CD4-positive, alpha-beta T cell treated with Interleukin-6 for 4 hours (primary cell): ENCODE measurements at regions not wholly inside any gene's neighbourhood (a gene's known extent, or its start where the extent isn't known, plus 50 kb on each side); places are given as distances from the start of the nearest gene placed in this dataset.
"Not testable (repeated sequence)": the region's sequence is repeated elsewhere in the genome, so short reads cannot be mapped to it uniquely, and the experiment has no call there.

Experiments used
- DNase-seq: peaks from one replicate; pipeline ENCODE4 v3.0.0-alpha.2; 2020; ENCODE audit warnings: mixed read lengths

GRCh38 chr1:147103416-147104155 lies 68.7 kb downstream of the PRKAB2 start:
- DNase-seq, result not testable (repeated sequence)

GRCh38 chr1:147099192-147099591 lies 73.1 kb downstream of the PRKAB2 start:
- no peak for DNase-seq

- DNase-seq, result not testable (repeated sequence)
Observed at GRCh38 chr1:147098338-147098973, 73.8 kb downstream of the PRKAB2 start.

DNA sequence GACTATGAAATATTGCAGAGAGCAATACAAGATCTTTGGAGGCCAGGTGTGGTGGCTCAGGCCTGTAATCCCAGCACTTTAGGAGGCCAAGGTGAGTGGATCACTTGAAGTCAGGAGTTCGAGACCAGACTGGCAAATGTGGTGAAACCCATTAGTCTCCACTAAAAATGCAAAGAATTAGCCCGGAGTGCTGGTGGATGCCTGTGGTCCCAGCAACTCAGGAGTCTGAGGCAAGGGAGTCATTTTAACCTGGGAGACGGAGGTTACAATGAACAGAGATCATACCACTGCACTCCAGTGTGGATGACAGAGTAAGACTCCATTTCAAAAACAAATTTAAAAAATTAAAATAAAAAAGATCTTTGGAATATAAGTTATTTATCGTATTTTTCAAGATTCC lies 76.6 kb downstream of the PRKAB2 start:
- DNase-seq, result no peak

GRCh38 chr1:147091801-147092200 lies 80.5 kb downstream of the PRKAB2 start:
- no peak for DNase-seq

GRCh38 chr1:147089457-147089856 lies 82.8 kb downstream of the PRKAB2 start:
- no peak for DNase-seq

DNA sequence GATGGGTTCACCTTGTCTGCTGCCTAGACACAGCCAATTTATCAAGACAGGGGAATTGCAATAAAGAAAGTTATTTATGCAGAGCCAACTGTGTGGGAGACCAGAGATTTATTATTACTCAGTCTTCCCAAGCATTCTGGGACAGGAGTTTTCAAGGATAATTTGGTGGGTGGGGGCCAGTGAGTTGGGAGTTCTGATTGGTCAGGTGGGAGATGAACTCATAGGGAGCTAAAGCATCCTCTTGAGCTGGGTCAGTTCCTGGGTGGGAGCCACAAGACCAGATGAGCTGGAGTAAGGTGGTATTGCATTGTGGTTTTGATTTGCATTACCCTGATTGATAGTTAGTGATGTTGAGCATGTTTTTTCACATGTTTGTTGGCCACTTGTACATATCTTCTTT lies 86.1 kb downstream of the PRKAB2 start:
- DNase-seq, result no peak

- DNase-seq, result peak; percentile 48
Observed at GRCh38 chr1:147084273-147085096, 87.8 kb downstream of the PRKAB2 start.

DNA sequence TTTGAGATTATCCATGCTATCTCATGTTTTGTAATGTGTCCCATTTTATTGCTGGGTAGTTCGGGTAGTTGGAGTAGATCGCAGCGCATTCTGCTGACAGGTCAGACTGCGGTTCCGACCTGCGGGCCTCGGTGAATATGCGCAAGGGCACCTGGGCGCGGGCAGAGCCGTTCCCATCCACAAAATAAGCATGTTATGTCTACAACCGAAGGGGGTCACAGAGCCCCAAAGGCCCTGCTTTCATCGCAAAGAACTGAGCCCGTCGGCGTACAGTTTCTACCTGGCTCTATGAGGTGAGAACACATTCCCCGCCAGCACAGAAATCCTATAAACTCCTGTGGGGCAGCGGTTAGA lies 88.4 kb downstream of the PRKAB2 start:
- no peak for DNase-seq

DNA sequence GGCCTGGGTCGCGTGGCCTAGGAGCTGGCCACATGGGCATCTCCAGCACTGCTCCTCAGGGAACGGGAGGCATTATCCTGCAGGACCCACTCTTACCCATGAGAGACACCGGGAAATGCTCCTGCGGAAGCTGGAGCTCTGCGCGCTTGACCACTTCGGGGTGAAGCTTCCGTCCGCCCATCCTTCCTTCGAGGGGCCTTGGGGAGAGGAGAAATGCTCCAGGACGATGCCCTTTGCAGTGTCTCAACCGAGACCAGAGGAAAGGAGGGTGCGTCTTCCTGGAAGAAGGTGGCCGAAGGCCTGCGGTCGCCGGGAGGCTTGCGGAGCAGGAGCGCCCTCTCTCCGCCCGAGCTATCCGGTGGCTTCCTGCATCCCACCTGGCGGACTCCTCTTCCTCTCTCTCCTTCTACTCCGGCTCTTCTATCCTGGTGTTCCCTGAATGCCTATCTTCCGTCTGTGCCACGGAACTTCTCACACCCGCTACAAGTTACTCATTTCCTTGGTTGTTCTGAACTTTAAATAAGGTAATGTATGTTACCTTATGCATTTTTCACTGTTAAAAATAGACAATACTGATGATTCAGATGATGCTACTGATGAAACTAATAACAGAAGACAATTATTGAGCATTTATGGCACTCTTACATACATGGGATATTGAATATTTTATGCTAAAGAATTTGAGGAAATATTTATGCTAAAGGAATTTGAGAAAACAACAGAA lies 91.4 kb downstream of the PRKAB2 start:
- no peak for DNase-seq

- no peak for DNase-seq
Observed at GRCh38 chr1:147080006-147080661, 92.1 kb downstream of the PRKAB2 start.

- DNase-seq, result no peak
Observed at GRCh38 chr1:147079400-147080005, 92.8 kb downstream of the PRKAB2 start.

- no peak for DNase-seq
Observed at GRCh38 chr1:147078606-147079399, 93.5 kb downstream of the PRKAB2 start.

DNA sequence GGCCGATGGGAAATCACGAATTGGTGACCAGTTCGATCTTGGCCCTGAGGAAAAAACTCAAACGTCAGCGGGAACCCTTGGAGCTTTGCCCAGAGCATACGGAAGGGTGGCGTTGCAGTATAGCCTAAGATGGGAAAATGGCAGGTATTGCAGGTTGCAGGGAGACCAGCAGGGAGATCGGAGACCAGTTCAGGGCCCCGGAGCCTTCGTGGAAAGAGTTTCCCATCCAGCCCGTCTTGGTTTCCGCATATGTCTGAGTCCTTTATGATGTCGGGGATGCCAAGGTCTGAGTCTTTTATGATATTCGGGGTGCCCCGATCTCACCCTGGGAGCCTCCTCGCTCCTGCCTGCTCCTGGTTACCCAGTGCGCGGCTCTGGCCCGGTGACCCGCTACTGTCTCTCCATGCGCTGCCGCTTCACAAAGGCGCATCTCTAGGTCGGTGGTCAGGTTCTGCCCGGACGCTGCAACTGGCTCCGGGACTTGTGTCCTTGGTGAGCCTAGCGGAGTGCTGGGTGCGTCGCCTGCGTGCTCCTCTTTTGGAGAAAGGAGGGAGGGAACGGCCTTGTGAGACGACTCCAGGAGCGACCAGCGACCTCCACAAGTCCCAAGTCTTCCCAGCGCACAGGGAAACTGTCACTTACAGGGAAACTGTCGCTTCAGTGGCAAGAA lies 94.2 kb downstream of the PRKAB2 start:
- DNase-seq, result no peak

GRCh38 chr1:147077523-147077922 lies 94.7 kb downstream of the PRKAB2 start:
- DNase-seq, result no peak

DNA sequence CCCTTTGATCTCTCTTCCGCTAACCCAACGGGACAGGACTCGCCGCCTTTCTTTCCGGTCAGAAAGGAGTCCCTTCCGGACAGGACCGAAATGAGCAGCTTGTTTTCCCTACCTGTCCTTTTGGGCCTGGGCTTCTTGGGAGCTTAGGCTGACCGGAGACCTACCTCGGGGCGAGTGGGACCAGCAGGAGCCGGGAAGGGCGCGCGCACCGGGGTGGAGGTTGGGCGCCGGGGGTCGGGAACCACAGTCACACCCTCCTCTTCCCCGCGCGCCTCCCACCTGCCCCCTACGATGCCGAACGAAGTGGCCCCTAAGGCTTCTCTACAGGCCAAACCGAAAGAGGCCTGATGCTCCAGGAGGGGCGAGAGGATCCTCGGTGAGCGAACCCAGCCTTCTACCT lies 95.2 kb downstream of the PRKAB2 start:
- no peak for DNase-seq

DNA sequence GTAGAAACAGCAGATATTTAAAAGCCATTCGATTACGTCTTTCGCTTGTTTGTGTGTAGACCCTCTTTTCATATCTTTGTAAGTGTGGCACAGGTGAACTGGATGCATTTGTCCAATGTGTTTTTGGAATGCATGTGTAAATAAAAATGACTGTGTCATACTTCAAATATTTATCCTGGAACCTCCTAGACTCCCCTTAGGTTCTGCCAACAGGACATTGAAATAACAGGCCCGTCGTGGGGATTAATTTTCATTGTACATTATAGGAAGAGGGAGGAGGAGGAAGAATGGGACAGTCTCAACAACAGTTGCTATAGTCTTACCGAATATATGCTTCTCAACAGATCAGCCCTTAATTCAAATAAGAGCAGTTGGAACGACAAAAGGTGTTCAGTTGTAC lies 95.8 kb downstream of the PRKAB2 start:
- no peak for DNase-seq

DNA sequence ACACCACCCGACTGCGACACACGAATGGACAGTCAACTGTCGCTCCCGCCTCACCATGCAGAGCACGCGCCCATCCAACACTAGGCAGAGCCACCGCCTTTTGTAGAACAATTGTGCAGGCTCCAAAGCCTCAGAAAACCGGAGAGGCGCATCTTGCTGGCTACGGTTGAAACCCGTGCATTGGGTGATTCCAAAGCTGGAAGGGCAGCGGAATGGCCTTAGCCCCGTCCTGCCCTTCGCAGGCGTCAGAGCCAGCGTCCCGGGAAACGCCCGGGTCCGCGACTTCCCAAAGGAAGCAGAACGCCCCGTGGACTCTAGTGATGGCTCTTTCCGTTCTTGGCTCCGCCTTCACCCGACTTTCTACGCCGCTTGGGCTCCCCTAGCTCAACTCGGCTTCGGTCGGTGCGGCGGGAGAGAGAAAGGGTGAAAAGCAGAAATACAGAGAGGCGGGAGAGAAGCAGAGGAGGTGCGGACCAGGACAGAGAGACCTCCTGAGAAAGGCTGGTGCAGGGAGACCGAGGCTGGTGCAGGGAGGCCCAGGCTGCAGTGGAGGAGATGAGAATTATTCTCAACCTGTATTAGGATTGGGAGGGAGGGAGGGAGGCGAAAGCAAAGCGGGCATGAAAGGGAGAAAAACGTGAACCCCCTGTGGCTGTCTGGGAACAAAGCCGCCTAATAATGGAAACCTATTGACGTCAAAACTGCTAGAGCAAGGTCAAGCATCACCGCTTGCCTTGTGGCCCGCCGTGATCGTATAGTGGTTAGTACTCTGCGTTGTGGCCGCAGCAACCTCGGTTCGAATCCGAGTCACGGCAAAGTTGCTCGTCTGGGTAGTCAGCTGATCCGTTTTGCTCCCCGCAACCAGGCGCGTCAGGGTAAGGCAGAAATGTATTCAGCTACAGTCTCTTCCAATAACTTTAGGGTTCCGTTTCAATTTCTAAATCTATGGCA lies 99.5 kb downstream of the PRKAB2 start:
- no peak for DNase-seq

GRCh38 chr1:147071142-147071541 lies 101.1 kb downstream of the PRKAB2 start:
- DNase-seq, result no peak

DNA sequence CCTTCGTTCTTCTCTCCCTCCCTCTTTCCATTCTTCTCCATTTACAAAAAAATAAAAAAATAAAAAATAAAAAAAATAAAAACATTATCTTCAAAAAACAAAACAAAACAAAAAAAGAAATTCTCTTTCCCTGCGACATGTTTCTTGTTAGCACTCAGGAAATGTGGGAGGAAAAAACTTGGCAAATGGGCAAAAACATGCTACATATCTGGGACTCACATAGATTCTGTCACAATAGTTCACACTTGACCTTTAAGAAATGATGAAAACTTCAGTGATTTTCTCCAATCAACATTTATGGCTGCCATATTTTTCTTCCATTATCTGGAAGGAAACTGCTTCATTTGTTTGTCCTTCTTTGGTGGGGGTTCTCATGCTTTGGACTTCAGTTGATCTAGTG lies 109.3 kb downstream of the PRKAB2 start:
- no peak for DNase-seq
